ENCODE measurements at regions not wholly inside any gene's neighbourhood (a gene's known extent, or its start where the extent isn't known, plus 50 kb on each side); places are given as distances from the start of the nearest gene placed in this dataset.

GRCh38 chr13:106061781-106062180 lies 473.7 kb downstream of the EFNB2 start:
- no peak for ATAC-seq
- Histone ChIP-seq H3K4me3 (no peak overlapping the region), H3K36me3 (ENCODE audit: low read depth) (no peaks in the 10 kb centered on the region), H3K9me3 (no peaks in the 10 kb centered on the region), H3K4me1 (ENCODE audit: low read depth) (no peaks in the 10 kb centered on the region)
- TF ChIP-seq, protein P1, sequence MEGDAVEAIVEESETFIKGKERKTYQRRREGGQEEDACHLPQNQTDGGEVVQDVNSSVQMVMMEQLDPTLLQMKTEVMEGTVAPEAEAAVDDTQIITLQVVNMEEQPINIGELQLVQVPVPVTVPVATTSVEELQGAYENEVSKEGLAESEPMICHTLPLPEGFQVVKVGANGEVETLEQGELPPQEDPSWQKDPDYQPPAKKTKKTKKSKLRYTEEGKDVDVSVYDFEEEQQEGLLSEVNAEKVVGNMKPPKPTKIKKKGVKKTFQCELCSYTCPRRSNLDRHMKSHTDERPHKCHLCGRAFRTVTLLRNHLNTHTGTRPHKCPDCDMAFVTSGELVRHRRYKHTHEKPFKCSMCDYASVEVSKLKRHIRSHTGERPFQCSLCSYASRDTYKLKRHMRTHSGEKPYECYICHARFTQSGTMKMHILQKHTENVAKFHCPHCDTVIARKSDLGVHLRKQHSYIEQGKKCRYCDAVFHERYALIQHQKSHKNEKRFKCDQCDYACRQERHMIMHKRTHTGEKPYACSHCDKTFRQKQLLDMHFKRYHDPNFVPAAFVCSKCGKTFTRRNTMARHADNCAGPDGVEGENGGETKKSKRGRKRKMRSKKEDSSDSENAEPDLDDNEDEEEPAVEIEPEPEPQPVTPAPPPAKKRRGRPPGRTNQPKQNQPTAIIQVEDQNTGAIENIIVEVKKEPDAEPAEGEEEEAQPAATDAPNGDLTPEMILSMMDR (IDR thresholded peaks at IDR 0.05) = no peak
- no peak for DNase-seq
- intact Hi-C loops (cut with DNase I, micrococcal nuclease) = no loop called here

- Histone ChIP-seq H3K9me3 (no peaks in the 10 kb centered on the region), H3K4me1 (ENCODE audit: low read depth) (no peaks in the 10 kb centered on the region), H3K36me3 (ENCODE audit: low read depth) (no peaks in the 10 kb centered on the region), H3K4me3 (no peak overlapping the region)
- no peak for ATAC-seq
- TF ChIP-seq, protein P1 (IDR thresholded peaks at IDR 0.05) = no peak
- intact Hi-C loops (cut with DNase I, micrococcal nuclease) = no loop called here
- no peak for DNase-seq
These were observed 478.6 kb downstream of the EFNB2 start for GRCh38 chr13:106056851-106057250.

- TF ChIP-seq, protein P1 (IDR thresholded peaks at IDR 0.05) = no peak
- intact Hi-C loops (cut with DNase I, micrococcal nuclease) = no loop called here
- Histone ChIP-seq H3K4me3 (no peak overlapping the region), H3K9me3 (no peaks in the 10 kb centered on the region), H3K4me1 (ENCODE audit: low read depth) (no peaks in the 10 kb centered on the region), H3K36me3 (ENCODE audit: low read depth) (no peaks in the 10 kb centered on the region)
- DNase-seq = no peak
- ATAC-seq = no peak
These were observed 483.2 kb downstream of the EFNB2 start for GRCh38 chr13:106052200-106052767.

DNA sequence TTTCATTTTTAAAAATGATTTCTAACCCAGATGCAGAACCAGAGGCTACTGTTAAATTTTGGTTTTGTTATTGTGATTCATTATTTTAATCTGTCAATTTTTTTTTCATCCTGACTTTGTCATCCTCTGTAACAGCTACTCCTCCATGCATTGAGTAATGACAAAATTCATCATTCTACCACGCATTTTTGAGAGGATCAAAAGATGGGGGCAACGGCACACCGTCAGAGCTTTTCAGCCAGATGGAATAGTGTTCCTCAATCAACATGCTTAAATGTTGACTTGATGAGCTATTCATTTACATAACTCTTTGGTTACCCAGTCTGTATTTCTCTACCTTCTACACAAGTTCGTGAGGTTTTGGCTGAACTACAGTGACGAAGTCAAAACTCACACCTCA lies 486.3 kb downstream of the EFNB2 start:
- Histone ChIP-seq H3K36me3 (ENCODE audit: low read depth) (no peaks in the 10 kb centered on the region), H3K9me3 (no peaks in the 10 kb centered on the region), H3K4me1 (ENCODE audit: low read depth) (no peaks in the 10 kb centered on the region), H3K4me3 (no peak overlapping the region)
- DNase-seq (no peak), ATAC-seq (no peak)
- intact Hi-C loops (cut with DNase I, micrococcal nuclease) = no loop called here
- TF ChIP-seq, protein P1 (IDR thresholded peaks at IDR 0.05) = no peak

DNA sequence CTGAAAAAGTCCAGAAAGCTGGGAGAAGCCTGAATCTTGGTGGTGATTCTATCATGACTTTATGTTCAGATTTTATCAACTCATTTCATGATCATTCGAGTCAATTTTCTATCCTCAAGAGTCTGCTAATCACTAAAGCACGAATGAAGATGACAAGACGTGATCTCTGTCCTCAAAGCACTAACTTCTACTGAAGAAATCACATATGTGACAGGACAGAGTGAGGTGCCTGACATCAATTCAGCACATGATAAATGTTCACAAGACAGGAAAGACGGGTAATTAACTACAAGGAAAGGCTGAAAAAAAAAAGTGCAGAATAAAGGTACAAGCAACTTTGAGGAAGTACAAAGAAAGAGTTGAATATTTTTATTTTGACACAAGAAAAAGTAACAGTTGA lies 487.1 kb downstream of the EFNB2 start:
- no peaks in the 10 kb centered on the region for H3K9me3 ChIP-seq
- H3K4me1 ChIP-seq (ENCODE audit: low read depth) = no peaks in the 10 kb centered on the region
- H3K4me3 ChIP-seq = no peak overlapping the region
- ATAC-seq = no peak
- no peak for DNase-seq
- H3K36me3 ChIP-seq (ENCODE audit: low read depth) = no peaks in the 10 kb centered on the region
- intact Hi-C loops (cut with DNase I, micrococcal nuclease) = no loop called here
- TF ChIP-seq, protein P1 (IDR thresholded peaks at IDR 0.05) = no peak

GRCh38 chr13:106047859-106048258 lies 487.6 kb downstream of the EFNB2 start:
- intact Hi-C loops (cut with DNase I, micrococcal nuclease) = no loop called here
- Histone ChIP-seq H3K9me3 (no peaks in the 10 kb centered on the region), H3K4me1 (ENCODE audit: low read depth) (no peaks in the 10 kb centered on the region), H3K4me3 (no peak overlapping the region), H3K36me3 (ENCODE audit: low read depth) (no peaks in the 10 kb centered on the region)
- no peak for ATAC-seq
- TF ChIP-seq, protein P1 (IDR thresholded peaks at IDR 0.05) = no peak
- DNase-seq = no peak
